ENCODE measurements at regions not wholly inside any gene's neighbourhood (a gene's known extent, or its start where the extent isn't known, plus 50 kb on each side); places are given as distances from the start of the nearest gene placed in this dataset.

- no peak for TF ChIP-seq CTCF (IDR thresholded peaks at IDR 0.05; ENCODE audit: low read depth, low read length)
- TF ChIP-seq POLR2A (IDR thresholded peaks at IDR 0.05; ENCODE audit: extremely low read depth, insufficient read length), result no peak
- no peak for TF ChIP-seq MYC (IDR thresholded peaks at IDR 0.05; ENCODE audit: low read depth, low read length)
These were observed 68.4 kb upstream of the DLK1 start for GRCh38 chr14:100658181-100658886.

All from NB4 (cell line).